IMR-90 (cell line): ENCODE measurements at regions not wholly inside any gene's neighbourhood (a gene's known extent, or its start where the extent isn't known, plus 50 kb on each side); places are given as distances from the start of the nearest gene placed in this dataset.

ENCODE experiments used
- ATAC-seq: fragments of 200-7000 bp; cut with Tn5 transposase; 2 replicates; pipeline ENCODE4 v1.9.1; 2020; ENCODE audit warnings: low read depth, mild to moderate bottlenecking, moderate library complexity
- BruUV-seq: library from RNA; stranded (reverse); fragments of 400-500 nt; replicated peaks from 2 replicates; lab custom pipeline; 2021; lab: Mats Ljungman, UMichigan
- CTCF ChIA-PET: fragments of 300-600 bp; formaldehyde crosslinking; extraction: SDS; loops from one replicate; lab custom pipeline; 2021; ENCODE audit warnings: antibody characterized with exemption; lab: Yijun Ruan, JAX
- POLR2A ChIA-PET: fragments of 300-600 bp; sonication (Branson Sonifier 250); formaldehyde crosslinking; loops from one replicate; lab custom pipeline; 2022; ENCODE audit warnings: antibody characterized with exemption; ENCODE audit not compliant: unreplicated experiment; lab: Charles Lee
- DNase-seq: peaks from one replicate; pipeline ENCODE4 v3.0.0; 2013
- H2AFZ ChIP-seq: replicated peaks from 2 replicates; pipeline ENCODE3; 2013; ENCODE audit warnings: low read length, mild to moderate bottlenecking; ENCODE audit not compliant: poor library complexity
- H2AK5ac ChIP-seq: 2 replicates; pipeline ENCODE4 v1.6.1; 2013; ENCODE audit warnings: low read depth, low read length, inconsistent platforms
- H2AK9ac ChIP-seq: replicated peaks from 2 replicates; pipeline ENCODE3; 2013; ENCODE audit warnings: mild to moderate bottlenecking, low read depth, low read length, moderate library complexity; ENCODE audit not compliant: poor library complexity
- H2BK120ac ChIP-seq: 2 replicates; pipeline ENCODE4 v1.6.1; 2013; ENCODE audit warnings: low read depth, low read length, inconsistent platforms
- H2BK15ac ChIP-seq: 3 replicates; pipeline ENCODE4 v1.6.1; 2013; ENCODE audit warnings: low read depth, low read length, inconsistent platforms
- H2BK20ac ChIP-seq: 2 replicates; pipeline ENCODE4 v1.6.1; 2013; ENCODE audit warnings: low read depth, mild to moderate bottlenecking, inconsistent platforms, low read length, moderate library complexity
- H2BK5ac ChIP-seq: 2 replicates; pipeline ENCODE4 v1.6.1; 2013; ENCODE audit warnings: mild to moderate bottlenecking, low read depth, low read length, inconsistent platforms; ENCODE audit not compliant: poor library complexity, severe bottlenecking
- H3K14ac ChIP-seq: replicated peaks from 2 replicates; pipeline ENCODE4 v1.6.1; 2013; ENCODE audit warnings: low read depth, low read length, inconsistent platforms
- H3K18ac ChIP-seq: 2 replicates; pipeline ENCODE4 v1.6.1; 2013; ENCODE audit warnings: low read depth, low read length, control low read depth
- H3K23ac ChIP-seq: 2 replicates; pipeline ENCODE4 v1.6.1; 2013; ENCODE audit warnings: low read depth, low read length, inconsistent platforms
- H3K27ac ChIP-seq: 2 replicates; pipeline ENCODE4 v1.5.1; 2013; ENCODE audit warnings: mild to moderate bottlenecking, control low read depth, low read length; ENCODE audit not compliant: insufficient read depth
- H3K27me3 ChIP-seq: 2 replicates; pipeline ENCODE4 v1.6.1; 2013; ENCODE audit warnings: low read length; ENCODE audit not compliant: control insufficient read depth, insufficient read depth
- H3K36me3 ChIP-seq: 2 replicates; pipeline ENCODE4 v1.6.1; 2013; ENCODE audit warnings: low read length, mixed read lengths; ENCODE audit not compliant: control insufficient read depth, insufficient read depth
- H3K4ac ChIP-seq: 2 replicates; pipeline ENCODE4 v1.6.1; 2013; ENCODE audit warnings: low read depth, low read length, inconsistent platforms
- H3K4me1 ChIP-seq: 2 replicates; pipeline ENCODE4 v1.6.1; 2013; ENCODE audit warnings: low read length, mixed read lengths; ENCODE audit not compliant: control insufficient read depth, insufficient read depth
- H3K4me2 ChIP-seq: 2 replicates; pipeline ENCODE4 v1.6.1; 2013; ENCODE audit warnings: low read depth, mild to moderate bottlenecking, control low read depth, low read length, moderate library complexity
- H3K4me3 ChIP-seq: 2 replicates; pipeline ENCODE4 v1.5.1; 2013; ENCODE audit warnings: low read depth, mild to moderate bottlenecking, control low read depth, low read length, moderate library complexity; ENCODE audit not compliant: insufficient read depth
- H3K56ac ChIP-seq: 2 replicates; pipeline ENCODE4 v1.6.1; 2013; ENCODE audit warnings: low read length, inconsistent platforms; ENCODE audit not compliant: insufficient read depth; ENCODE audit errors: extremely low read depth
- H3K79me1 ChIP-seq, 2 experiments: 2 replicates each; pipeline ENCODE4 v1.6.1; 2013; ENCODE audit warnings: low read length in 2 of 2, inconsistent platforms in 1 of 2, low read depth in 1 of 2
- H3K9ac ChIP-seq: 2 replicates; pipeline ENCODE4 v1.6.1; 2013; ENCODE audit warnings: low read depth, low read length, control low read depth
- H3K9me1 ChIP-seq: 2 replicates; pipeline ENCODE4 v1.6.1; 2013; ENCODE audit warnings: low read length, inconsistent platforms; ENCODE audit not compliant: insufficient read depth
- H3K9me3 ChIP-seq: 2 replicates; pipeline ENCODE4 v1.6.1; 2013; ENCODE audit warnings: low read length; ENCODE audit not compliant: control insufficient read depth, insufficient read depth
- H4K20me1 ChIP-seq: 2 replicates; pipeline ENCODE4 v1.6.1; 2013; ENCODE audit warnings: low read length, inconsistent platforms; ENCODE audit not compliant: insufficient read depth
- H4K5ac ChIP-seq: 2 replicates; pipeline ENCODE4 v1.6.1; 2013; ENCODE audit warnings: mild to moderate bottlenecking, low read depth, low read length, control low read depth
- H4K8ac ChIP-seq, 2 experiments: 2 replicates each; pipeline ENCODE4 v1.6.1; 2013; ENCODE audit warnings: low read depth in 2 of 2, low read length in 2 of 2, control low read depth in 1 of 2, inconsistent platforms in 1 of 2
- H4K91ac ChIP-seq: 2 replicates; pipeline ENCODE4 v1.6.1; 2013; ENCODE audit warnings: low read depth, low read length, inconsistent platforms; ENCODE audit not compliant: insufficient read depth
- BHLHE40 ChIP-seq: fragments of 150-350 bp; IDR thresholded peaks from 2 replicates; pipeline ENCODE4 v1.6.1; 2016; ENCODE audit warnings: mild to moderate bottlenecking, low read depth, low read length
- CEBPB ChIP-seq: IDR thresholded peaks from 2 replicates; pipeline ENCODE4 v1.6.1; 2012; ENCODE audit warnings: low read depth, low read length, improper control_type of control experiment
- CHD1 ChIP-seq: IDR thresholded peaks from 2 replicates; pipeline ENCODE4 v1.6.1; 2012; ENCODE audit warnings: low read depth, low read length, improper control_type of control experiment
- CTCF ChIP-seq: conservative IDR thresholded peaks from 2 replicates; pipeline ENCODE4 v1.5.1; 2012; ENCODE audit warnings: mild to moderate bottlenecking, low read depth, low read length, improper control_type of control experiment
- FOS ChIP-seq: fragments of 150-350 bp; IDR thresholded peaks from 2 replicates; pipeline ENCODE4 v1.6.1; 2016; ENCODE audit warnings: low read depth, low read length
- MAFK ChIP-seq: IDR thresholded peaks from 2 replicates; pipeline ENCODE4 v1.6.1; 2012; ENCODE audit warnings: low read depth, low read length, improper control_type of control experiment
- MAZ ChIP-seq: IDR thresholded peaks from 2 replicates; pipeline ENCODE4 v1.6.1; 2012; ENCODE audit warnings: low read depth, mild to moderate bottlenecking, low read length, improper control_type of control experiment, moderate library complexity, borderline replicate concordance
- MXI1 ChIP-seq: IDR thresholded peaks from 2 replicates; pipeline ENCODE4 v1.6.1; 2012; ENCODE audit warnings: low read depth, mild to moderate bottlenecking, low read length, moderate library complexity, borderline replicate concordance
- NFE2L2 ChIP-seq: fragments of 150-350 bp; IDR thresholded peaks from 2 replicates; pipeline ENCODE4 v1.6.1; 2016; ENCODE audit warnings: low read depth, mild to moderate bottlenecking, low read length
- POLR2A ChIP-seq: IDR thresholded peaks from 2 replicates; pipeline ENCODE4 v1.6.1; 2012; ENCODE audit warnings: mild to moderate bottlenecking, low read depth, low read length
- RAD21 ChIP-seq: IDR thresholded peaks from 2 replicates; pipeline ENCODE4 v1.6.1; 2012; ENCODE audit warnings: low read length, improper control_type of control experiment
- RCOR1 ChIP-seq: IDR thresholded peaks from 2 replicates; pipeline ENCODE4 v1.6.1; 2012; ENCODE audit warnings: mild to moderate bottlenecking, low read length, improper control_type of control experiment; ENCODE audit not compliant: insufficient replicate concordance
- RFX5 ChIP-seq: IDR thresholded peaks from 2 replicates; pipeline ENCODE4 v1.8.0; 2012; ENCODE audit warnings: low read depth, mild to moderate bottlenecking, low read length, moderate library complexity
- SMC3 ChIP-seq: fragments of 150-350 bp; IDR thresholded peaks from 2 replicates; pipeline ENCODE4 v1.6.1; 2016; ENCODE audit warnings: low read depth, mild to moderate bottlenecking, antibody characterized with exemption, low read length, moderate library complexity
- USF2 ChIP-seq: fragments of 150-350 bp; IDR thresholded peaks from 2 replicates; pipeline ENCODE4 v1.6.1; 2017; ENCODE audit warnings: mild to moderate bottlenecking, antibody characterized with exemption, low read length, low read depth
- WGBS, 2 experiments: methylation state at CpG; one replicate each; pipeline versions ENCODE4 v1.1.5 to v1.1.7; 2013; ENCODE audit warnings: missing lambda C conversion rate in 2 of 2; ENCODE audit not compliant: insufficient read length in 1 of 2; ENCODE audit errors: extremely low coverage in 2 of 2; 5-methylcytosine and 5-hydroxymethylcytosine counted together
- dilution Hi-C: fragments of 300-500 bp; cut with HindIII; formaldehyde crosslinking; loops from one replicate; pipeline ENCODE4 v1.14.3; 2018; ENCODE audit warnings: low sequenced_read_pairs; ENCODE audit not compliant: unreplicated experiment
- in situ Hi-C: fragments of 300-500 bp; cut with MboI; formaldehyde crosslinking; loops from 3 replicates; pipeline ENCODE4 v1.14.3; 2019; ENCODE audit warnings: low sequenced_read_pairs, inconsistent platforms, mixed read lengths
- intact Hi-C: fragments of 100-400 bp; cut with micrococcal nuclease; formaldehyde crosslinking; loops from 2 replicates; pipeline ENCODE4 v1.10.0; 2022
- TF ChIP-seq, protein P1 (sequence below): fragments of 150-350 bp; IDR thresholded peaks from 2 replicates; pipeline ENCODE4 v1.6.1; 2016; ENCODE audit warnings: low read depth, mild to moderate bottlenecking, low read length, moderate library complexity, borderline replicate concordance

GRCh38 chr14:58784931-58785330, 147.2 kb downstream of the DACT1 start:
- Histone ChIP-seq H4K5ac (no peak overlapping the region), H3K27me3 (peaks cover 47% of the 10 kb centered on the region), H3K79me1 (no peaks in the 10 kb centered on the region), H3K18ac (no peak overlapping the region), H3K4me1 (no peaks in the 10 kb centered on the region; the same call in 1 of the 2 replicates), H3K4me3 (no peak overlapping the region), H2AK9ac (no peak overlapping the region), H3K9me3 (no peaks in the 10 kb centered on the region), H3K56ac (no peak overlapping the region), H2AFZ (no peak overlapping the region), H3K4ac (no peak overlapping the region), H4K91ac (no peak overlapping the region), H2BK5ac (no peak overlapping the region), H3K23ac (no peak overlapping the region), H2BK15ac (no peak overlapping the region), H3K9me1 (0 out of 2 replicates have a peak, but pooled peaks cover 4% of the 10 kb centered on the region), H3K14ac (no peak overlapping the region), H3K27ac (no peak overlapping the region), H2BK20ac (no peak overlapping the region), H4K20me1 (no peaks in the 10 kb centered on the region), H3K9ac (no peak overlapping the region), H3K36me3 (no peaks in the 10 kb centered on the region), H2BK120ac (no peak overlapping the region), H2AK5ac (no peak overlapping the region), H4K8ac (no peak overlapping the region), H3K4me2 (no peak overlapping the region)
- WGBS, 2 experiments: 86% methylated on average over 1 of the region's 1 CpG; no CpG with 5 or more reads in 1 of the 2 experiments
- DNase-seq: no peak
- no TSS peak for BruUV-seq
- ATAC-seq: no peak
- no peak for TF ChIP-seq CEBPB
- TF ChIP-seq CHD1: no peak
- no peak for TF ChIP-seq SMC3
- TF ChIP-seq MAZ: no peak
- TF ChIP-seq USF2: no peak
- TF ChIP-seq NFE2L2: no peak
- TF ChIP-seq RFX5: no peak
- TF ChIP-seq CTCF: no peak
- TF ChIP-seq RAD21: no peak
- TF ChIP-seq POLR2A: no peak
- no peak for TF ChIP-seq MXI1
- TF ChIP-seq FOS: no peak
- TF ChIP-seq BHLHE40: no peak
- no peak for TF ChIP-seq RCOR1
- TF ChIP-seq MAFK: no peak
- TF ChIP-seq, protein P1, sequence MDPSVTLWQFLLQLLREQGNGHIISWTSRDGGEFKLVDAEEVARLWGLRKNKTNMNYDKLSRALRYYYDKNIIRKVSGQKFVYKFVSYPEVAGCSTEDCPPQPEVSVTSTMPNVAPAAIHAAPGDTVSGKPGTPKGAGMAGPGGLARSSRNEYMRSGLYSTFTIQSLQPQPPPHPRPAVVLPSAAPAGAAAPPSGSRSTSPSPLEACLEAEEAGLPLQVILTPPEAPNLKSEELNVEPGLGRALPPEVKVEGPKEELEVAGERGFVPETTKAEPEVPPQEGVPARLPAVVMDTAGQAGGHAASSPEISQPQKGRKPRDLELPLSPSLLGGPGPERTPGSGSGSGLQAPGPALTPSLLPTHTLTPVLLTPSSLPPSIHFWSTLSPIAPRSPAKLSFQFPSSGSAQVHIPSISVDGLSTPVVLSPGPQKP: no peak
- intact Hi-C loops (no loop called here), in situ Hi-C loops (no loop called here), dilution Hi-C loops (no loop called here)
- POLR2A ChIA-PET: no interaction called here
- CTCF ChIA-PET: no interaction called here
